ENCODE measurements at regions not wholly inside any gene's neighbourhood (a gene's known extent, or its start where the extent isn't known, plus 50 kb on each side); places are given as distances from the start of the nearest gene placed in this dataset.

- intact Hi-C loops (cut with micrococcal nuclease): no loop called here
- Histone ChIP-seq H3K9ac (ENCODE audit: low read length) (no peak overlapping the region), H3K4me3 (ENCODE audit: low read length) (no peak overlapping the region), H3F3A (ENCODE audit: low read length, unreplicated experiment) (no peaks in the 10 kb centered on the region), H3K4me2 (ENCODE audit: low read length) (no peak overlapping the region), H3K79me2 (ENCODE audit: low read length) (no peaks in the 10 kb centered on the region), H3K9me3 (ENCODE audit: low read length) (no peaks in the 10 kb centered on the region), H3K4me1 (ENCODE audit: insufficient read depth, low read length) (no peaks in the 10 kb centered on the region), H3K27me3 (ENCODE audit: low read length) (no peaks in the 10 kb centered on the region), H2AFZ (ENCODE audit: low read length) (no peak overlapping the region), H3K36me3 (ENCODE audit: low read depth, low read length) (no peaks in the 10 kb centered on the region), H3K9me2 (replicated peaks; ENCODE audit: low read length) (no peaks in the 10 kb centered on the region), H3K27ac (ENCODE audit: low read length) (no peak overlapping the region), H4K20me1 (ENCODE audit: low read length) (no peaks in the 10 kb centered on the region)
- BruUV-seq (replicated peaks): no TSS peak
- POLR2A ChIA-PET (ENCODE audit: unreplicated experiment): no interaction called here
- TF ChIP-seq EZH2phosphoT487 (IDR thresholded peaks at IDR 0.05; ENCODE audit: borderline replicate concordance, low read length) (no peak), CTCF (conservative IDR thresholded peaks at IDR 0.05; ENCODE audit: low read depth, low read length) (no peak), EZH2 (IDR thresholded peaks at IDR 0.05; ENCODE audit: low read length, unreplicated experiment) (no peak)
- no peak for DNase-seq
- no peak for ATAC-seq
- CTCF ChIA-PET: no interaction called here
Observed at GRCh38 chr2:31664949-31665724, 84.4 kb upstream of the SRD5A2 start.

GRCh38 chr2:31660812-31661335, 80.1 kb upstream of the SRD5A2 start:
- Histone ChIP-seq H3K4me2 (ENCODE audit: low read length) (no peak overlapping the region), H3K36me3 (ENCODE audit: low read depth, low read length) (no peaks in the 10 kb centered on the region), H2AFZ (ENCODE audit: low read length) (no peak overlapping the region), H3K4me3 (ENCODE audit: low read length) (no peak overlapping the region), H3K4me1 (ENCODE audit: insufficient read depth, low read length) (no peaks in the 10 kb centered on the region), H4K20me1 (ENCODE audit: low read length) (no peaks in the 10 kb centered on the region), H3K79me2 (ENCODE audit: low read length) (no peaks in the 10 kb centered on the region), H3F3A (ENCODE audit: low read length, unreplicated experiment) (no peaks in the 10 kb centered on the region), H3K9me2 (replicated peaks; ENCODE audit: low read length) (no peaks in the 10 kb centered on the region), H3K9ac (ENCODE audit: low read length) (no peak overlapping the region), H3K9me3 (ENCODE audit: low read length) (no peaks in the 10 kb centered on the region), H3K27ac (ENCODE audit: low read length) (no peak overlapping the region), H3K27me3 (ENCODE audit: low read length) (peaks cover 17% of the 10 kb centered on the region)
- intact Hi-C loops (cut with micrococcal nuclease): no loop called here
- ChIA-PET CTCF (no interaction called here), POLR2A (ENCODE audit: unreplicated experiment) (no interaction called here)
- no peak for TF ChIP-seq EZH2phosphoT487 (IDR thresholded peaks at IDR 0.05; ENCODE audit: borderline replicate concordance, low read length)
- TF ChIP-seq CTCF (conservative IDR thresholded peaks at IDR 0.05; ENCODE audit: low read depth, low read length): no peak
- TF ChIP-seq EZH2 (IDR thresholded peaks at IDR 0.05; ENCODE audit: low read length, unreplicated experiment): no peak
- DNase-seq: peak; percentile 47
- no TSS peak for BruUV-seq (replicated peaks)
- ATAC-seq: no peak

GRCh38 chr2:31660165-31660564, 79.4 kb upstream of the SRD5A2 start:
- H4K20me1 ChIP-seq (ENCODE audit: low read length): no peaks in the 10 kb centered on the region
- H3F3A ChIP-seq (ENCODE audit: low read length, unreplicated experiment): no peaks in the 10 kb centered on the region
- DNase-seq (peak; percentile 63), ATAC-seq (no peak)
- no peak overlapping the region for H3K4me2 ChIP-seq (ENCODE audit: low read length)
- TF ChIP-seq CTCF (conservative IDR thresholded peaks at IDR 0.05; ENCODE audit: low read depth, low read length) (no peak), EZH2 (IDR thresholded peaks at IDR 0.05; ENCODE audit: low read length, unreplicated experiment) (no peak), EZH2phosphoT487 (IDR thresholded peaks at IDR 0.05; ENCODE audit: borderline replicate concordance, low read length) (no peak)
- H3K9me3 ChIP-seq (ENCODE audit: low read length): no peaks in the 10 kb centered on the region
- H3K36me3 ChIP-seq (ENCODE audit: low read depth, low read length): no peaks in the 10 kb centered on the region
- no peaks in the 10 kb centered on the region for H3K9me2 ChIP-seq (replicated peaks; ENCODE audit: low read length)
- intact Hi-C loops (cut with micrococcal nuclease): no loop called here
- no peak overlapping the region for H2AFZ ChIP-seq (ENCODE audit: low read length)
- no peak overlapping the region for H3K27ac ChIP-seq (ENCODE audit: low read length)
- no TSS peak for BruUV-seq (replicated peaks)
- ChIA-PET POLR2A (ENCODE audit: unreplicated experiment) (no interaction called here), CTCF (no interaction called here)
- peaks cover 24% of the 10 kb centered on the region for H3K27me3 ChIP-seq (ENCODE audit: low read length)
- no peak overlapping the region for H3K9ac ChIP-seq (ENCODE audit: low read length)
- no peaks in the 10 kb centered on the region for H3K4me1 ChIP-seq (ENCODE audit: insufficient read depth, low read length)
- no peaks in the 10 kb centered on the region for H3K79me2 ChIP-seq (ENCODE audit: low read length)
- H3K4me3 ChIP-seq (ENCODE audit: low read length): no peak overlapping the region

Measured in PC-3 (cell line).